Mammary epithelial cell (primary cell): ENCODE measurements at regions not wholly inside any gene's neighbourhood (a gene's known extent, or its start where the extent isn't known, plus 50 kb on each side); places are given as distances from the start of the nearest gene placed in this dataset.

Experiments used
- EZH2 ChIP-seq: IDR thresholded peaks from 2 replicates; pipeline ENCODE4 v1.6.1; 2012; ENCODE audit warnings: low read length, inconsistent platforms, borderline replicate concordance
- TF ChIP-seq, protein P1 (sequence below), 2 donors: IDR thresholded peaks in 1 of 2; conservative IDR thresholded peaks in 1 of 2; 2 replicates each; pipeline ENCODE4 v1.5.1; 2011 to 2012; ENCODE audit warnings: inconsistent platforms in 2 of 2, low read length in 2 of 2, mild to moderate bottlenecking in 2 of 2, control low read depth in 1 of 2, low read depth in 1 of 2; ENCODE audit not compliant: insufficient read depth in 1 of 2; ENCODE audit errors: extremely low read depth in 1 of 2

DNA sequence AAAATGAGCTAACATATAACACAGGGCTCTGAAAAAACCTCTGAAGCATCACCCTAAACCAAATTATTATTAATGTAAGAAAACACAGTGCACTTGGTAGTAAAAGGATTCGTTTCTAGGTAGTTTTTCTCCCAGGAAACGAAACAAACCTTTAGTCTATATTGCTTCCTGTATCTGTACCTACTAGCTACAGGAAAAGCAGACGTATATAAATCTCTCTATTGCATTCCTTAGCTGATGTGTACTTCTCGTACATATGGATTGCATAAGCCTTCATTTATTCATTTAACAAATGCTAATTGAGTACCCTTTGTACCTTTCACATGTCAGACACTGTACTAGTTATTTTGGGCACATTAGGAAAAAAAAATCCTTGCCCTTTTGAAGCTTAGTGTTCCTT is 85.0 kb upstream of the RASA1 start:
- TF ChIP-seq, protein P1, sequence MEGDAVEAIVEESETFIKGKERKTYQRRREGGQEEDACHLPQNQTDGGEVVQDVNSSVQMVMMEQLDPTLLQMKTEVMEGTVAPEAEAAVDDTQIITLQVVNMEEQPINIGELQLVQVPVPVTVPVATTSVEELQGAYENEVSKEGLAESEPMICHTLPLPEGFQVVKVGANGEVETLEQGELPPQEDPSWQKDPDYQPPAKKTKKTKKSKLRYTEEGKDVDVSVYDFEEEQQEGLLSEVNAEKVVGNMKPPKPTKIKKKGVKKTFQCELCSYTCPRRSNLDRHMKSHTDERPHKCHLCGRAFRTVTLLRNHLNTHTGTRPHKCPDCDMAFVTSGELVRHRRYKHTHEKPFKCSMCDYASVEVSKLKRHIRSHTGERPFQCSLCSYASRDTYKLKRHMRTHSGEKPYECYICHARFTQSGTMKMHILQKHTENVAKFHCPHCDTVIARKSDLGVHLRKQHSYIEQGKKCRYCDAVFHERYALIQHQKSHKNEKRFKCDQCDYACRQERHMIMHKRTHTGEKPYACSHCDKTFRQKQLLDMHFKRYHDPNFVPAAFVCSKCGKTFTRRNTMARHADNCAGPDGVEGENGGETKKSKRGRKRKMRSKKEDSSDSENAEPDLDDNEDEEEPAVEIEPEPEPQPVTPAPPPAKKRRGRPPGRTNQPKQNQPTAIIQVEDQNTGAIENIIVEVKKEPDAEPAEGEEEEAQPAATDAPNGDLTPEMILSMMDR (conservative IDR thresholded peaks at IDR 0.05 in 1 of 2, IDR thresholded peaks at IDR 0.05 in 1 of 2; ENCODE audit: extremely low read depth in 1 of 2, insufficient read depth in 1 of 2, low read depth in 1 of 2, low read length in 2 of 2) = no peak
- TF ChIP-seq EZH2 = no peak
